T-helper 1 cell treated with Interleukin-12 subunit alpha and Interleukin-12 subunit beta and Interleukin-4 antibody, amounts not matched to agents 30 μg/mL and 1 μg/mL, for 36 hours (primary cell): ENCODE measurements at regions not wholly inside any gene's neighbourhood (a gene's known extent, or its start where the extent isn't known, plus 50 kb on each side); places are given as distances from the start of the nearest gene placed in this dataset.

ENCODE experiments used
- H3K27ac Mint-ChIP-seq: one replicate; pipeline ENCODE4 v1.8.0; 2021; ENCODE audit warnings: mild to moderate bottlenecking, mixed read lengths
- H3K27me3 Mint-ChIP-seq: one replicate; pipeline ENCODE4 v1.8.0; 2021; ENCODE audit warnings: low read depth, mixed read lengths
- H3K36me3 Mint-ChIP-seq: one replicate; pipeline ENCODE4 v1.8.0; 2021; ENCODE audit warnings: low read depth, mixed read lengths
- H3K4me1 Mint-ChIP-seq: one replicate; pipeline ENCODE4 v1.8.0; 2021; ENCODE audit warnings: low read depth, mixed read lengths
- H3K4me3 Mint-ChIP-seq: one replicate; pipeline ENCODE4 v1.8.0; 2021; ENCODE audit warnings: mild to moderate bottlenecking, moderate library complexity, mixed read lengths
- H3K9me3 Mint-ChIP-seq: one replicate; pipeline ENCODE4 v1.8.0; 2021; ENCODE audit warnings: mixed read lengths

- peaks cover 9% of the 10 kb centered on the region for H3K27me3 Mint-ChIP-seq
- H3K4me1 Mint-ChIP-seq: peaks cover 13% of the 10 kb centered on the region
- no peak overlapping the region for H3K27ac Mint-ChIP-seq
- no peak overlapping the region for H3K4me3 Mint-ChIP-seq
- H3K9me3 Mint-ChIP-seq: no peaks in the 10 kb centered on the region
- no peaks in the 10 kb centered on the region for H3K36me3 Mint-ChIP-seq
Measured at GRCh38 chr20:1774479-1774878, 116.9 kb upstream of the SIRPG start.

GRCh38 chr20:1773816-1774215 is 116.2 kb upstream of the SIRPG start:
- Mint-ChIP-seq H3K9me3 (no peaks in the 10 kb centered on the region), H3K4me3 (no peak overlapping the region), H3K36me3 (no peaks in the 10 kb centered on the region), H3K27ac (no peak overlapping the region), H3K27me3 (peaks cover 9% of the 10 kb centered on the region), H3K4me1 (peaks cover 13% of the 10 kb centered on the region)

GRCh38 chr20:1769491-1769890 is 111.9 kb upstream of the SIRPG start:
- Mint-ChIP-seq H3K27ac (no peak overlapping the region), H3K36me3 (no peaks in the 10 kb centered on the region), H3K4me3 (no peak overlapping the region)

DNA sequence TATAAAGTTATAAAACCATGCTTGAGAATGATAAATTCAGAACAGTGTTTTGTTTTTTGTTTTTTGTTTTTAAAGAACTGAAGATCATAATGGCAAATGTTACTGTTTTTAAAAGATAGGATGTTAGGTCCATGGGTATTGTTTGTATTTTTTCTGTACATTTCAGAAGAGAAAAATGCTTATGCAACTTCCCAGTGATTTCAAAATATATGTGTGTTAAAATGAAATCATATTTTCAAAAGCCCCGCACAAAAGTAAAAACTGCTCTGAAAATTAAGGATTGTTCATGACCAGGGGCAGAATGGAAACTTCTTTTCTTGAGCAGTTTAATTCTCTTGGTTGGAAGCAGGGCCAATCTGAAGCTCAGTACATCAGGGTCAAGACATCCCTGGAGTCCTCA is 109.2 kb upstream of the SIRPG start:
- Mint-ChIP-seq H3K36me3 (no peaks in the 10 kb centered on the region), H3K27me3 (peaks cover 8% of the 10 kb centered on the region), H3K9me3 (no peaks in the 10 kb centered on the region), H3K27ac (no peak overlapping the region), H3K4me1 (peaks cover 3% of the 10 kb centered on the region), H3K4me3 (no peak overlapping the region)

More at GRCh38 chr20:1769491-1769890, 111.9 kb upstream of the SIRPG start:
- Mint-ChIP-seq H3K9me3 (no peaks in the 10 kb centered on the region), H3K27me3 (peaks cover 7% of the 10 kb centered on the region), H3K4me1 (peaks cover under 1% of the 10 kb centered on the region)

DNA sequence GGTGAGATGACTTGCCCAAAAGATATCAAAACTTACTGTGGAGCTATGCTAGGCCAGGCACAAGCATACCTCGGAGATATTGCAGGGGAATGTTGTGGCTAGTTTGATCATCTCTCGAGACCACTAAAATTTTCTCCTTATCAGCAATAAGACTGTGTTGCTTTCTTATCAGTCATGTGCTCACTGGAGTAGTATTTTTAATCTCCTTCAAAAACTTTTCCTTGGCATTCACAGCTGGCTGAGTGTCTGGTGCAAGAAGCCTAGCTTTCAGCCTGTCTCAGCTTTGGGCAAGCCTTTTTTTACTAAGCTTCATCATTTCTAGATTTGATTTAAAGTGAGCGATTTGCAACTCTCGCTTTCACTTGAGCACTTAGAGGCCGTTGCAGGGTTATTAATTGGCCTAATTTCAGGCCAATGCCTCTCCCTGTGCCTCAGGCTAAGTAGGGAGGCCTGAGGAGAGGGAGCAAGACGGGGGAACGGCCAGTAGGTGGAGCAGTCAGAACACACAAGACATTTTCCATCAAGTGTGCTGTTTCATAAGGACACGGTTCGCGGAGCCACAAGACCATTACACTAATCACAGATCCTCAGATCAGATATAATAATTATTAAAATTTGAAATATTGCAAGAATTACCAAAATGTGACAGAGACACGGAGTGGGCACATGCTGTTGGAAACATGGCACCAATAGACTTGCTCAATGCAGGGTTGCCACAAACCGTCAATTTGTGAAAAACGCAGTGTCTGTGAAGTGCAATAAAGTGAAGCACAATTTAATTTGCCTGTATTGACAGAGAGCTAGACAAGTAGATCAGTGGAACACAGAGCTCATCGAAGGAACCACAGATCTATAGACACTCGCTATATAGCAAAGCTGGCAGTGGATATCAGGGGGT is 106.8 kb upstream of the SIRPG start:
- peaks cover 3% of the 10 kb centered on the region for H3K4me1 Mint-ChIP-seq
- H3K4me3 Mint-ChIP-seq: no peak overlapping the region
- no peak overlapping the region for H3K27ac Mint-ChIP-seq
- no peaks in the 10 kb centered on the region for H3K36me3 Mint-ChIP-seq
- H3K27me3 Mint-ChIP-seq: peaks cover 25% of the 10 kb centered on the region
- no peaks in the 10 kb centered on the region for H3K9me3 Mint-ChIP-seq

- Mint-ChIP-seq H3K4me3 (no peak overlapping the region), H3K36me3 (no peaks in the 10 kb centered on the region), H3K27ac (no peak overlapping the region), H3K9me3 (no peaks in the 10 kb centered on the region), H3K27me3 (peaks cover 25% of the 10 kb centered on the region), H3K4me1 (peaks cover 3% of the 10 kb centered on the region)
Measured at GRCh38 chr20:1761598-1761997, 104.0 kb upstream of the SIRPG start.

GRCh38 chr20:1761116-1761515 is 103.5 kb upstream of the SIRPG start:
- no peak overlapping the region for H3K27ac Mint-ChIP-seq
- no peak overlapping the region for H3K4me3 Mint-ChIP-seq
- peaks cover 25% of the 10 kb centered on the region for H3K27me3 Mint-ChIP-seq
- H3K36me3 Mint-ChIP-seq: no peaks in the 10 kb centered on the region
- no peaks in the 10 kb centered on the region for H3K9me3 Mint-ChIP-seq
- peaks cover 3% of the 10 kb centered on the region for H3K4me1 Mint-ChIP-seq

DNA sequence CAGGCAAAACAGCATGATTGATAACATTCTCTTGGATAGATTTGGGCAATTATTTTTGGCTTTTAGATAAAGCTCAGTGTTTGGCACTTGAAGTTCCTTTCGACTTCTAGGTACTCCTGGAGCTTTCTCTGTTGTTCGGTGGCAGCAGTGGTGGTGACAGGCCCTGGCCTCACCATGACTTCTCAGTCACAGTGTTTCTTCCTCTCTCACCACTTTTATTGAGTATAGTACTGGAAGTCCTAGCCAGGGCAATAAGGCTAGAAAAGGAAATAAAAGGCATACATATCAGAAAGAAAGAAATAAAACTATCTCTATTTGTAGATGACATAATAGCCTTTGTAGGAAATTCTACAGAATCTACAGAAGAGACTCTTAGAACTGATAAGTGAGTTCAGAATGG is 101.2 kb upstream of the SIRPG start:
- no peaks in the 10 kb centered on the region for H3K4me1 Mint-ChIP-seq
- peaks cover 37% of the 10 kb centered on the region for H3K27me3 Mint-ChIP-seq
- no peaks in the 10 kb centered on the region for H3K9me3 Mint-ChIP-seq
- no peak overlapping the region for H3K4me3 Mint-ChIP-seq
- H3K27ac Mint-ChIP-seq: no peak overlapping the region
- no peaks in the 10 kb centered on the region for H3K36me3 Mint-ChIP-seq

GRCh38 chr20:1757606-1758512 is 100.3 kb upstream of the SIRPG start:
- no peak overlapping the region for H3K4me3 Mint-ChIP-seq
- no peak overlapping the region for H3K27ac Mint-ChIP-seq
- H3K9me3 Mint-ChIP-seq: no peaks in the 10 kb centered on the region
- no peaks in the 10 kb centered on the region for H3K4me1 Mint-ChIP-seq
- H3K36me3 Mint-ChIP-seq: no peaks in the 10 kb centered on the region
- peaks cover 39% of the 10 kb centered on the region for H3K27me3 Mint-ChIP-seq

DNA sequence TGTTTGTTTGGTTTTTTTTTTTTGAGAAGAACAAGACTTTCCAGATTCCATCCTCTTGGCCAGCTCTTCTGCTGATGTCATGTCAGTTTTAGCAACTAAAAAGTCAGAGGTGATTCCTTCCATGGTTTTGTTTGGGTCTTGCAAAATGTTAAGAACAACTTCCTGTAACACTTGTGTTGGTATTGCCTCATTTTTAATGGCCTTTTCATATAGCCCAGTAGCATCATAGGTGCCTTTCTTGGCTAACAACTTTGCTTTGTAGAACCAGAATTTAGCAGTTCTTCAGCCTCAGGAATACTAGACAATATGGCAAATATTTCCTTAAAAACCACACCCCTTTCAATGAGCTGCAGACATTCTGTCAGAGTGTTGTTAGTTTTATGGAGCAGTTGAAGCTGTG is 99.5 kb upstream of the SIRPG start:
- Mint-ChIP-seq H3K4me3 (no peak overlapping the region), H3K36me3 (no peaks in the 10 kb centered on the region), H3K9me3 (no peaks in the 10 kb centered on the region), H3K27me3 (peaks cover 47% of the 10 kb centered on the region), H3K4me1 (no peaks in the 10 kb centered on the region), H3K27ac (no peak overlapping the region)

DNA sequence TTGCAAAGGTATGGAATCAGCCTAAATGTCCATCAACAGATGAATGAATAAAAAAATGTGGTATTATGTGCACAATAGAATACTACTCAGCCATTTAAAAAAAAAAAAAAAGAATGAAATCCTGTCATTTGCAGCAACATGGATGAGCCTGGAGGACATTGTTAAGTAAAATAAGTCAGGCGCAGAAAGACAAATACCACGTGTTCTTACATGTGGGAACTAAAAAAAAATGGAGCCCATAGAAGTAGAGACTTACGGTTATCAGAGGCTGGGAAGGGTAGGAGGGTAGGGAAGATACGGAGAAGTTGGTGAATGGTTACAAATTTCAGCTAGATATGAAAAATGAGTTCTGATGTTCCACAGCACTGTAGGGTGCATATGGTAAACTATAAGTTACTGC is 97.2 kb upstream of the SIRPG start:
- no peak overlapping the region for H3K4me3 Mint-ChIP-seq
- no peaks in the 10 kb centered on the region for H3K4me1 Mint-ChIP-seq
- peaks cover 36% of the 10 kb centered on the region for H3K27me3 Mint-ChIP-seq
- H3K9me3 Mint-ChIP-seq: no peaks in the 10 kb centered on the region
- no peak overlapping the region for H3K27ac Mint-ChIP-seq
- H3K36me3 Mint-ChIP-seq: no peaks in the 10 kb centered on the region

- Mint-ChIP-seq H3K4me1 (no peaks in the 10 kb centered on the region), H3K27me3 (peaks cover 34% of the 10 kb centered on the region), H3K36me3 (no peaks in the 10 kb centered on the region), H3K4me3 (no peak overlapping the region), H3K27ac (no peak overlapping the region), H3K9me3 (no peaks in the 10 kb centered on the region)
Measured at GRCh38 chr20:1754306-1754705, 96.7 kb upstream of the SIRPG start.

DNA sequence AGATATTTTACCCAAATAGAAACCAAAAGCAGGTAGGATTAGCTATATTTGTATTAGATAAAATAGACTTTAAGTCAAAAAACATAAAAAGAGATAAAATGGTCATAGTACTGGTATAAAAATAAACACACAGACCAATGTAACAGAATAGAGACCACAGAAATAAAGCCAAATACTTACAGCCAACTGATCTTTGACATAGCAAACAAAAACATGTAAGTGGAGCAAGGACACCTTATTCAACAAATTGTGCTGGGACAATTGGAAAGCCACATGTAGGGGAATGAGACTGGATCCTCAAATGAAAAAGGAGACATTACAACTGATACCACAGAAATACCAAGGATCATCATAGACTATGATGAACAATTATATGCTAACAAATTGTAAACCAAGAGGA is 94.5 kb upstream of the SIRPG start:
- Mint-ChIP-seq H3K36me3 (no peaks in the 10 kb centered on the region), H3K4me3 (no peak overlapping the region), H3K27ac (no peak overlapping the region), H3K4me1 (no peaks in the 10 kb centered on the region), H3K9me3 (no peaks in the 10 kb centered on the region), H3K27me3 (peaks cover 34% of the 10 kb centered on the region)

DNA sequence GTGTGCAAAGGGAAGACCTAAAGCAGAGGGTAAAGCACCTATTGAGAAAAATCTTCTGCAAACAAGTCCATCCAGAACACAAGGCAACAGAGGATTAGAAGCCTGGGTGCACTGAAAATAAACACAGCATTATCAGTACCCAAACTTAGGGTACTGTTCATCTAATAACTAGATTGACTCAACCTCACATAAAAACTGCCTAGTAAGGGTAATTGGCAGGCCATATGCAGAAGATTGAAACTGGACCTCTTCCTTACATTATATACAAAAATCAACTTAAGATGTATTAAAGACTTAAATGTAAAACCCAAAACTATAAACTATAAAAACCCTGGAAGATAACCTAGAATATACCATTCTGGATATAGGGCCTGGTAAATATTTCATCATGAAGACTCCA is 91.2 kb upstream of the SIRPG start:
- Mint-ChIP-seq H3K36me3 (no peaks in the 10 kb centered on the region), H3K4me3 (no peak overlapping the region), H3K27ac (no peak overlapping the region), H3K4me1 (no peaks in the 10 kb centered on the region), H3K9me3 (no peaks in the 10 kb centered on the region), H3K27me3 (peaks cover 26% of the 10 kb centered on the region)
